ENCODE measurements at regions not wholly inside any gene's neighbourhood (a gene's known extent, or its start where the extent isn't known, plus 50 kb on each side); places are given as distances from the start of the nearest gene placed in this dataset.

DNA sequence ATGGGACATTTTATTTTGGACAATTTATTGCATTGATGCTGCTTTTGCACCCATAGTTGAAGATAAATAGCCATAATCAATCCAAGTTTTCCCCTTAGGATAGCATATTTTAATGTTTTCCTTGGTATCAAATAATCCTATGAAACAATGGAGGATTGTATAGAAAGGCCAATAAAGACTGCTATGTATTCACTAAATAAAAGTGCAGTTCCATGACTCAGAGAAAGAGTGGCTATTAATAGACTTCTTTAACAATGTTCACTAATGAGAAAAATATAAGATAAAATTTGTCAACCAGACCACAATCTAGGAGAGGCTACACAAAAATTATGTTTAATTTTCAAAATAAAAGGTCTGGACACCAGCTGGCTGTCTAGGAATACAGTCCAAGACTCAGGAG lies 560.9 kb upstream of the AGTR1 start:
- no peak overlapping the region for H3K14ac ChIP-seq (replicated peaks; ENCODE audit: low read depth, low read length)
- no peak overlapping the region for H3K18ac ChIP-seq (ENCODE audit: low read depth, low read length)
- intact Hi-C loops (cut with micrococcal nuclease): no loop called here
- no peak overlapping the region for H4K8ac ChIP-seq (ENCODE audit: low read depth in 2 of 2, low read length in 2 of 2)
- no peak overlapping the region for H2BK120ac ChIP-seq (ENCODE audit: low read depth, low read length)
- no peak overlapping the region for H3K4me2 ChIP-seq (ENCODE audit: low read depth, low read length)
- H3K4ac ChIP-seq (ENCODE audit: low read depth, low read length): no peak overlapping the region
- H3K36me3 ChIP-seq (ENCODE audit: control insufficient read depth, insufficient read depth, low read length): no peaks in the 10 kb centered on the region
- no peak overlapping the region for H2BK15ac ChIP-seq (ENCODE audit: low read depth, low read length)
- no peaks in the 10 kb centered on the region for H3K9me3 ChIP-seq (ENCODE audit: control insufficient read depth, insufficient read depth, low read length)
- no peaks in the 10 kb centered on the region for H3K27me3 ChIP-seq (ENCODE audit: control insufficient read depth, insufficient read depth, low read length)
- H3K23ac ChIP-seq (ENCODE audit: low read depth, low read length): no peak overlapping the region
- BruUV-seq (replicated peaks): no TSS peak
- H3K56ac ChIP-seq (ENCODE audit: extremely low read depth, insufficient read depth, low read length): no peak overlapping the region
- H3K4me3 ChIP-seq (ENCODE audit: insufficient read depth, low read depth, low read length): no peak overlapping the region
- no peak overlapping the region for H2AK9ac ChIP-seq (replicated peaks; ENCODE audit: low read depth, low read length, poor library complexity)
- ATAC-seq (ENCODE audit: low read depth): no peak
- DNase-seq: no peak
- ChIA-PET CTCF (no interaction called here), POLR2A (ENCODE audit: unreplicated experiment) (no interaction called here)
- dilution Hi-C loops (cut with HindIII; ENCODE audit: low sequenced_read_pairs, unreplicated experiment): no loop called here
- H3K4me1 ChIP-seq (ENCODE audit: control insufficient read depth, insufficient read depth, low read length): no peaks in the 10 kb centered on the region
- H3K79me1 ChIP-seq (ENCODE audit: low read depth in 1 of 2, low read length in 2 of 2): no peaks in the 10 kb centered on the region
- no peaks in the 10 kb centered on the region for H3K9me1 ChIP-seq (ENCODE audit: insufficient read depth, low read length)
- H2AFZ ChIP-seq (replicated peaks; ENCODE audit: low read length, poor library complexity): no peak overlapping the region
- no peak overlapping the region for H2AK5ac ChIP-seq (ENCODE audit: low read depth, low read length)
- H4K91ac ChIP-seq (ENCODE audit: insufficient read depth, low read depth, low read length): no peak overlapping the region
- H3K27ac ChIP-seq (ENCODE audit: insufficient read depth, low read length): no peak overlapping the region
- TF ChIP-seq MAZ (IDR thresholded peaks at IDR 0.05; ENCODE audit: borderline replicate concordance, low read depth, low read length) (no peak), BHLHE40 (IDR thresholded peaks at IDR 0.05; ENCODE audit: low read depth, low read length) (no peak), CEBPB (IDR thresholded peaks at IDR 0.05; ENCODE audit: low read depth, low read length) (no peak), CHD1 (IDR thresholded peaks at IDR 0.05; ENCODE audit: low read depth, low read length) (no peak), RFX5 (IDR thresholded peaks at IDR 0.05; ENCODE audit: low read depth, low read length) (no peak), USF2 (IDR thresholded peaks at IDR 0.05; ENCODE audit: low read depth, low read length) (no peak), MAFK (IDR thresholded peaks at IDR 0.05; ENCODE audit: low read depth, low read length) (no peak), CTCF (conservative IDR thresholded peaks at IDR 0.05; ENCODE audit: low read depth, low read length) (no peak), RAD21 (IDR thresholded peaks at IDR 0.05; ENCODE audit: low read length) (no peak), ELK1 (IDR thresholded peaks at IDR 0.05; ENCODE audit: borderline replicate concordance, low read depth, low read length) (no peak), SMC3 (IDR thresholded peaks at IDR 0.05; ENCODE audit: low read depth, low read length) (no peak), NFE2L2 (IDR thresholded peaks at IDR 0.05; ENCODE audit: low read depth, low read length) (no peak), RCOR1 (IDR thresholded peaks at IDR 0.05; ENCODE audit: insufficient replicate concordance, low read length) (no peak), MXI1 (IDR thresholded peaks at IDR 0.05; ENCODE audit: borderline replicate concordance, low read depth, low read length) (no peak), FOS (IDR thresholded peaks at IDR 0.05; ENCODE audit: low read depth, low read length) (no peak)
- H4K5ac ChIP-seq (ENCODE audit: low read depth, low read length): no peak overlapping the region
- H2BK20ac ChIP-seq (ENCODE audit: low read depth, low read length): no peak overlapping the region
- H4K20me1 ChIP-seq (ENCODE audit: insufficient read depth, low read length): no peaks in the 10 kb centered on the region
- no peak overlapping the region for H2BK5ac ChIP-seq (ENCODE audit: low read depth, low read length, poor library complexity, severe bottlenecking)
- in situ Hi-C loops (cut with MboI; ENCODE audit: low sequenced_read_pairs): no loop called here
- no peak overlapping the region for H3K9ac ChIP-seq (ENCODE audit: low read depth, low read length)

Data from IMR-90 (cell line).